WTC11 (cell line): ENCODE measurements at regions not wholly inside any gene's neighbourhood (a gene's known extent, or its start where the extent isn't known, plus 50 kb on each side); places are given as distances from the start of the nearest gene placed in this dataset.

Experiments
- ATAC-seq: fragments of 200-7000 bp; cut with Tn5 transposase; 2 replicates; pipeline ENCODE4 v1.10.0; 2021; ENCODE audit warnings: mild to moderate bottlenecking, moderate library complexity
- CTCF ChIA-PET: fragments of 300-600 bp; sonication (Branson Sonifier 250); formaldehyde crosslinking; loops from one replicate; lab custom pipeline; 2021; ENCODE audit warnings: antibody characterized with exemption; lab: Charles Lee
- POLR2A ChIA-PET: fragments of 350-600 bp; sonication (Branson Sonifier 250); formaldehyde crosslinking; loops from one replicate; lab custom pipeline; 2021; ENCODE audit warnings: antibody characterized with exemption; lab: Charles Lee
- DNase-seq: peaks from one replicate; pipeline ENCODE4 v3.0.0; 2021; ENCODE audit warnings: low spot score
- H3K27ac Mint-ChIP-seq: 2 replicates; pipeline ENCODE4 v1.8.0; 2021; ENCODE audit warnings: mixed read lengths
- H3K27me3 Mint-ChIP-seq: 2 replicates; pipeline ENCODE4 v1.8.0; 2021; ENCODE audit warnings: low read depth, mild to moderate bottlenecking, moderate library complexity, mixed read lengths
- H3K36me3 Mint-ChIP-seq: 2 replicates; pipeline ENCODE4 v1.8.0; 2021; ENCODE audit warnings: mixed read lengths
- H3K4me1 Mint-ChIP-seq: 2 replicates; pipeline ENCODE4 v1.8.0; 2022; ENCODE audit warnings: mixed read lengths
- H3K4me3 Mint-ChIP-seq: 2 replicates; pipeline ENCODE4 v1.8.0; 2021; ENCODE audit warnings: mild to moderate bottlenecking, moderate library complexity, mixed read lengths
- H3K9me3 Mint-ChIP-seq: 2 replicates; pipeline ENCODE4 v1.8.0; 2021; ENCODE audit warnings: mixed read lengths
- ATF2 ChIP-seq: sonication (generic); formaldehyde crosslinking; IDR thresholded peaks from 2 replicates; pipeline ENCODE4 v1.8.1; 2022; ENCODE audit warnings: low read depth, missing genetic modification reagents, borderline replicate concordance
- CREB1 ChIP-seq: sonication (generic); formaldehyde crosslinking; IDR thresholded peaks from 2 replicates; pipeline ENCODE4 v1.8.0; 2023; ENCODE audit warnings: mild to moderate bottlenecking, missing genetic modification reagents
- ELF4 ChIP-seq: sonication (generic); formaldehyde crosslinking; IDR thresholded peaks from 2 replicates; pipeline ENCODE4 v1.8.1; 2022; ENCODE audit warnings: low read depth, mild to moderate bottlenecking, moderate library complexity, missing genetic modification reagents
- JAZF1 ChIP-seq: fragments of 250-450 bp; sonication (Bioruptor Pico); IDR thresholded peaks from 2 replicates; pipeline ENCODE4 v1.9.0; 2021; ENCODE audit warnings: moderate library complexity, mild to moderate bottlenecking, inconsistent platforms
- KAT7 ChIP-seq: sonication (generic); formaldehyde crosslinking; IDR thresholded peaks from 2 replicates; pipeline ENCODE4 v1.8.1; 2023; ENCODE audit warnings: missing genetic modification reagents, mild to moderate bottlenecking, borderline replicate concordance
- MYBL2 ChIP-seq: sonication (generic); formaldehyde crosslinking; IDR thresholded peaks from 2 replicates; pipeline ENCODE4 v1.8.1; 2023; ENCODE audit warnings: mild to moderate bottlenecking, moderate library complexity, missing genetic modification reagents
- NFYB ChIP-seq: sonication (generic); formaldehyde crosslinking; conservative IDR thresholded peaks from 2 replicates; pipeline ENCODE4 v1.8.0; 2022; ENCODE audit warnings: low read depth, missing genetic modification reagents
- NR3C1 ChIP-seq: sonication (generic); formaldehyde crosslinking; conservative IDR thresholded peaks from 2 replicates; pipeline ENCODE4 v1.8.1; 2023; ENCODE audit warnings: low read depth, mild to moderate bottlenecking, missing genetic modification reagents
- PRDM15 ChIP-seq: sonication (generic); formaldehyde crosslinking; IDR thresholded peaks from 2 replicates; pipeline ENCODE4 v1.8.0; 2022; ENCODE audit warnings: missing genetic modification reagents
- PRRX2 ChIP-seq: fragments of 250-450 bp; sonication (Bioruptor Pico); IDR thresholded peaks from 2 replicates; pipeline ENCODE4 v1.8.0; 2021; ENCODE audit warnings: mild to moderate bottlenecking
- SOX15 ChIP-seq: fragments of 250-450 bp; sonication (Bioruptor Pico); IDR thresholded peaks from 2 replicates; pipeline ENCODE4 v1.9.0; 2021; ENCODE audit warnings: mild to moderate bottlenecking
- STAT6 ChIP-seq: sonication (generic); formaldehyde crosslinking; conservative IDR thresholded peaks from 2 replicates; pipeline ENCODE4 v1.8.1; 2023; ENCODE audit warnings: mild to moderate bottlenecking, low read depth, missing genetic modification reagents, moderate library complexity
- TCF7 ChIP-seq: sonication (generic); formaldehyde crosslinking; IDR thresholded peaks from 2 replicates; pipeline ENCODE4 v1.8.0; 2022; ENCODE audit warnings: mild to moderate bottlenecking, low read depth, missing genetic modification reagents, moderate library complexity
- ZNF232 ChIP-seq: sonication (generic); formaldehyde crosslinking; IDR thresholded peaks from 2 replicates; pipeline ENCODE4 v1.8.0; 2022; ENCODE audit warnings: mild to moderate bottlenecking, missing genetic modification reagents
- ZNF416 ChIP-seq: fragments of 250-450 bp; sonication (Bioruptor Pico); IDR thresholded peaks from 2 replicates; pipeline ENCODE4 v1.9.0; 2021; ENCODE audit warnings: mild to moderate bottlenecking, inconsistent platforms
- ZNF671 ChIP-seq: fragments of 250-450 bp; sonication (Bioruptor Pico); IDR thresholded peaks from 2 replicates; pipeline ENCODE4 v1.8.0; 2021; ENCODE audit warnings: mild to moderate bottlenecking
- TF ChIP-seq, protein P1 (sequence below): fragments of 200-600 bp; IDR thresholded peaks from 2 replicates; pipeline ENCODE4 v1.8.0; 2022; ENCODE audit warnings: antibody characterized with exemption
- TF ChIP-seq, protein P2 (sequence below): sonication (generic); formaldehyde crosslinking; IDR thresholded peaks from 2 replicates; pipeline ENCODE4 v1.8.1; 2023; ENCODE audit warnings: mild to moderate bottlenecking, moderate library complexity, missing genetic modification reagents

DNA sequence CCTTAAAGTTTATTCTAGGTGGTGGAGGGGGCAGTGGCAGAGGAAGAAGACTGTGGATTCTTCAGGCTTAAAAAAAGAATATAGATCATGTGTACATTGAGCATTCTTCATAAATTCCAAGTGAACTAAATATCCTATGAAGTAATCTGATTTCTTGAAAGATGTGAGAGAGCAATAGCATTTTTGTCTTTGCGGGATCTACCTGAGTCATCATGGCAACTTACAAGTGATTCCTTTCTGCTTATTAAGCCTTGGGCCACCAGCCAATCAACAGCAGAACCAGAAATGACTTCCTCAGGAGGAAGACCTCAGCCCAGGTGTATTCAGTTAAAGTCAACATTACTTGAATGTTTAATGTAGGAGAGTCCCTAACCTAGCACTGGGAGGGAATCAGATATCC is 756.9 kb downstream of the TFAP2A start:
- TF ChIP-seq TCF7 (CRISPR knock-in tag), result no peak
- TF ChIP-seq, protein P1, sequence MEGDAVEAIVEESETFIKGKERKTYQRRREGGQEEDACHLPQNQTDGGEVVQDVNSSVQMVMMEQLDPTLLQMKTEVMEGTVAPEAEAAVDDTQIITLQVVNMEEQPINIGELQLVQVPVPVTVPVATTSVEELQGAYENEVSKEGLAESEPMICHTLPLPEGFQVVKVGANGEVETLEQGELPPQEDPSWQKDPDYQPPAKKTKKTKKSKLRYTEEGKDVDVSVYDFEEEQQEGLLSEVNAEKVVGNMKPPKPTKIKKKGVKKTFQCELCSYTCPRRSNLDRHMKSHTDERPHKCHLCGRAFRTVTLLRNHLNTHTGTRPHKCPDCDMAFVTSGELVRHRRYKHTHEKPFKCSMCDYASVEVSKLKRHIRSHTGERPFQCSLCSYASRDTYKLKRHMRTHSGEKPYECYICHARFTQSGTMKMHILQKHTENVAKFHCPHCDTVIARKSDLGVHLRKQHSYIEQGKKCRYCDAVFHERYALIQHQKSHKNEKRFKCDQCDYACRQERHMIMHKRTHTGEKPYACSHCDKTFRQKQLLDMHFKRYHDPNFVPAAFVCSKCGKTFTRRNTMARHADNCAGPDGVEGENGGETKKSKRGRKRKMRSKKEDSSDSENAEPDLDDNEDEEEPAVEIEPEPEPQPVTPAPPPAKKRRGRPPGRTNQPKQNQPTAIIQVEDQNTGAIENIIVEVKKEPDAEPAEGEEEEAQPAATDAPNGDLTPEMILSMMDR, result no peak
- TF ChIP-seq MYBL2, result no peak
- no peak for TF ChIP-seq SOX15 (CRISPR knock-in tag)
- TF ChIP-seq NFYB (CRISPR knock-in tag), result no peak
- no peak for TF ChIP-seq ELF4 (CRISPR knock-in tag)
- TF ChIP-seq CREB1 (CRISPR knock-in tag), result no peak
- no peak for TF ChIP-seq JAZF1 (CRISPR knock-in tag)
- no peak for TF ChIP-seq PRDM15 (CRISPR knock-in tag)
- TF ChIP-seq PRRX2 (CRISPR knock-in tag), result no peak
- TF ChIP-seq ATF2 (CRISPR knock-in tag), result no peak
- no peak for TF ChIP-seq NR3C1 (CRISPR knock-in tag)
- no peak for TF ChIP-seq ZNF232
- TF ChIP-seq KAT7 (CRISPR knock-in tag), result no peak
- no peak for TF ChIP-seq ZNF671 (CRISPR knock-in tag)
- TF ChIP-seq STAT6, result no peak
- TF ChIP-seq, protein P2, sequence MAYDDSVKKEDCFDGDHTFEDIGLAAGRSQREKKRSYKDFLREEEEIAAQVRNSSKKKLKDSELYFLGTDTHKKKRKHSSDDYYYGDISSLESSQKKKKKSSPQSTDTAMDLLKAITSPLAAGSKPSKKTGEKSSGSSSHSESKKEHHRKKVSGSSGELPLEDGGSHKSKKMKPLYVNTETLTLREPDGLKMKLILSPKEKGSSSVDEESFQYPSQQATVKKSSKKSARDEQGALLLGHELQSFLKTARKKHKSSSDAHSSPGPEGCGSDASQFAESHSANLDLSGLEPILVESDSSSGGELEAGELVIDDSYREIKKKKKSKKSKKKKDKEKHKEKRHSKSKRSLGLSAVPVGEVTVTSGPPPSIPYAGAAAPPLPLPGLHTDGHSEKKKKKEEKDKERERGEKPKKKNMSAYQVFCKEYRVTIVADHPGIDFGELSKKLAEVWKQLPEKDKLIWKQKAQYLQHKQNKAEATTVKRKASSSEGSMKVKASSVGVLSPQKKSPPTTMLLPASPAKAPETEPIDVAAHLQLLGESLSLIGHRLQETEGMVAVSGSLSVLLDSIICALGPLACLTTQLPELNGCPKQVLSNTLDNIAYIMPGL (CRISPR knock-in tag), result no peak
- TF ChIP-seq ZNF416, result no peak
- Mint-ChIP-seq H3K36me3 (no peaks in the 10 kb centered on the region), H3K27me3 (no peaks in the 10 kb centered on the region), H3K27ac (no peak overlapping the region), H3K4me1 (no peaks in the 10 kb centered on the region), H3K9me3 (peaks cover 3% of the 10 kb centered on the region), H3K4me3 (no peak overlapping the region)
- POLR2A ChIA-PET, result no interaction called here
- DNase-seq, result no peak
- ATAC-seq, result no peak
- CTCF ChIA-PET, result no interaction called here
